ENCODE measurements at regions not wholly inside any gene's neighbourhood (a gene's known extent, or its start where the extent isn't known, plus 50 kb on each side); places are given as distances from the start of the nearest gene placed in this dataset.

DNA sequence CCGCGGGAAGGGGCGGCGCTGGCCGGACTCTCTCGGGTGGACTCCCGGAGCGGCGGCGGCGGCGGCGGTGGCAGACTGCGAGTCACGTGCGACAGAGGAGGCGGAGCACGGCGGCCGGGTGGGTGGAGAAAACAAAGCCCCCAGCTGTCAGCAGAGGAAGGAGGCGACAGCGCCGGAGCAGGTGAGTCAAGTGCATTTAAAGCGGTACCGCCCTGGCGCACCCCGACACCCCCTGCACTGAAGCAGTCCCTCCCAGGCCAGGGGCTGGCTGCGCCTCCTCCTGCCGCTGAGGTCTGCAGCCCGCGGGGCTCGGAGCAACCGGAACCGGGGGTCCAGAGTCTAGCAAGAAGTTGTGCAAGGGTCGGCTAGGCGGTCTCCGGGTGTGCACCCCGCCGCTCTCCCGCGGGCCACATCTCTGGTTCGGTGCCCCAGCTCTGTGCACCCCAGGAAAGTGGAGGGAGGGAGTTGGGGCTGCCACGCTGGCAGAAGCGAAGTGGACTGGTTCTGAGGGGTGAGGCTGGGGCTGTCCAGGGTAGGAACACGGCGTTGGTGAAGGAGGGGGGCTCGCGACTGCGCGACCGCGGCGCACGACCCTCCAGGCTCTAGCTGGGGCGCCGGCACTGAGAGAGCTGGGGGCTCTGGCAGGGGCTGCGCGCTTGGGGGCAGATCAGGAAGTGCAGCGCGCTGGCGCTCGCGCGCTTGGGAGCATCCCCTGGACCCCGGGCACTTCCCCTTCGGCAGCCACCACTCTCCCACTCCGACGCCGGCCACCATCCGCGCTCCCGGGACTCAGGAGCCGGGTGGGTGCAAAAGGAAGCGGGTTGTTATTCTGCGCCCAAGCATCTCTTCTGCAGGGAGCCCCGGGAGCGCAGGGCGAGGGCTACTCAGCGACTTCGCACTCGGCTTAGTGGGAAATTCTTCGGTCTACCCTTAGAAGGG lies 64.0 kb upstream of the MAPRE2 start:
- intact Hi-C loops (cut with micrococcal nuclease), result loop anchor here (5.0 to 10.0 kb wide), 2 partner anchors 65 to 382 kb away; partner anchors contain the start of gene MAPRE2
- TF ChIP-seq, protein P1, sequence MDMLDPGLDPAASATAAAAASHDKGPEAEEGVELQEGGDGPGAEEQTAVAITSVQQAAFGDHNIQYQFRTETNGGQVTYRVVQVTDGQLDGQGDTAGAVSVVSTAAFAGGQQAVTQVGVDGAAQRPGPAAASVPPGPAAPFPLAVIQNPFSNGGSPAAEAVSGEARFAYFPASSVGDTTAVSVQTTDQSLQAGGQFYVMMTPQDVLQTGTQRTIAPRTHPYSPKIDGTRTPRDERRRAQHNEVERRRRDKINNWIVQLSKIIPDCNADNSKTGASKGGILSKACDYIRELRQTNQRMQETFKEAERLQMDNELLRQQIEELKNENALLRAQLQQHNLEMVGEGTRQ (IDR thresholded peaks at IDR 0.05; ENCODE audit: low read depth, low read length), result peak; percentile 62
- TF ChIP-seq RCOR1 (IDR thresholded peaks at IDR 0.05; ENCODE audit: insufficient replicate concordance, low read length) (no peak), BHLHE40 (IDR thresholded peaks at IDR 0.05; ENCODE audit: low read depth, low read length) (peak; percentile 44)
- H3K27ac ChIP-seq (ENCODE audit: insufficient read depth, low read length), result no peak overlapping the region
- H3K14ac ChIP-seq (replicated peaks; ENCODE audit: low read depth, low read length), result peak overlapping the region; percentile 57; the same call in 1 of the 2 replicates
- no peak overlapping the region; the same call in 1 of the 2 replicates for H2AK5ac ChIP-seq (ENCODE audit: low read depth, low read length)
- H3K56ac ChIP-seq (ENCODE audit: extremely low read depth, insufficient read depth, low read length), result no peak overlapping the region
- ATAC-seq (ENCODE audit: low read depth), result peak; percentile 52
- 0% methylated on average over 19 of the region's 82 CpGs; no CpG with 5 or more reads in 1 of the 2 experiments for WGBS, 2 experiments (ENCODE audit: extremely low coverage in 2 of 2, insufficient read length in 1 of 2)
- no peaks in the 10 kb centered on the region for H3K9me1 ChIP-seq (ENCODE audit: insufficient read depth, low read length)
- no peak overlapping the region for H2BK20ac ChIP-seq (ENCODE audit: low read depth, low read length)
- in situ Hi-C loops (cut with MboI; ENCODE audit: low sequenced_read_pairs), result no loop called here
- peak overlapping the region; percentile 73 for H3K4me3 ChIP-seq (ENCODE audit: insufficient read depth, low read depth, low read length)
- peak overlapping the region; percentile 93 for H2AFZ ChIP-seq (replicated peaks; ENCODE audit: low read length, poor library complexity)
- no peaks in the 10 kb centered on the region for H3K36me3 ChIP-seq (ENCODE audit: control insufficient read depth, insufficient read depth, low read length)
- no peak overlapping the region for H2BK5ac ChIP-seq (ENCODE audit: low read depth, low read length, poor library complexity, severe bottlenecking)
- H3K79me1 ChIP-seq (ENCODE audit: low read depth in 1 of 2, low read length in 2 of 2), result no peaks in the 10 kb centered on the region
- no peaks in the 10 kb centered on the region for H3K9me3 ChIP-seq (ENCODE audit: control insufficient read depth, insufficient read depth, low read length)
- H2AK9ac ChIP-seq (replicated peaks; ENCODE audit: low read depth, low read length, poor library complexity), result peak overlapping the region; percentile 87
- H3K4ac ChIP-seq (ENCODE audit: low read depth, low read length), result no peak overlapping the region
- peak overlapping the region; percentile 4; the same call in 1 of the 2 replicates for H3K9ac ChIP-seq (ENCODE audit: low read depth, low read length)
- peaks cover 25% of the 10 kb centered on the region for H3K27me3 ChIP-seq (ENCODE audit: control insufficient read depth, insufficient read depth, low read length)
- H4K20me1 ChIP-seq (ENCODE audit: insufficient read depth, low read length), result no peaks in the 10 kb centered on the region; the same call in 1 of the 2 replicates
- H4K91ac ChIP-seq (ENCODE audit: insufficient read depth, low read depth, low read length), result no peak overlapping the region
- peak overlapping the region; percentile 88 for H3K4me2 ChIP-seq (ENCODE audit: low read depth, low read length)
- no peak overlapping the region for H4K5ac ChIP-seq (ENCODE audit: low read depth, low read length)
- BruUV-seq (replicated peaks), result no TSS peak
- no peak overlapping the region for H2BK15ac ChIP-seq (ENCODE audit: low read depth, low read length)
- 0 out of 2 replicates have a peak overlapping the region, but pooled peaks have one; percentile 16 for H2BK120ac ChIP-seq (ENCODE audit: low read depth, low read length)
- no peak overlapping the region for H3K18ac ChIP-seq (ENCODE audit: low read depth, low read length)
- H4K8ac ChIP-seq (ENCODE audit: low read depth in 2 of 2, low read length in 2 of 2), result peak overlapping the region in 1 of 2 experiments; percentile 11; a peak in 1 of 4 replicates
- dilution Hi-C loops (cut with HindIII; ENCODE audit: low sequenced_read_pairs, unreplicated experiment), result no loop called here
- peak overlapping the region; percentile 39 for H3K23ac ChIP-seq (ENCODE audit: low read depth, low read length)
- peak; percentile 19 for DNase-seq
- no peaks in the 10 kb centered on the region for H3K4me1 ChIP-seq (ENCODE audit: control insufficient read depth, insufficient read depth, low read length)
- ChIA-PET CTCF (no interaction called here), POLR2A (ENCODE audit: unreplicated experiment) (no interaction called here)
